OCI-LY1 (cell line): ENCODE measurements at regions not wholly inside any gene's neighbourhood (a gene's known extent, or its start where the extent isn't known, plus 50 kb on each side); places are given as distances from the start of the nearest gene placed in this dataset.

Experiments
- H2AFZ ChIP-seq: fragments of 200-600 bp; sonication (generic), shearing (Covaris generic); 2 replicates; pipeline ENCODE4 v1.6.0; 2014; ENCODE audit warnings: antibody characterized with exemption, mild to moderate bottlenecking, low read length
- H3F3A ChIP-seq: fragments of 200-600 bp; sonication (generic), shearing (Covaris generic); 2 replicates; pipeline ENCODE4 v1.6.0; 2014; ENCODE audit warnings: mild to moderate bottlenecking, antibody characterized with exemption, low read length, moderate library complexity; ENCODE audit not compliant: insufficient read depth
- H3K27ac ChIP-seq: fragments of 200-600 bp; sonication (generic); 2 replicates; pipeline ENCODE4 v1.5.1; 2014; ENCODE audit warnings: low read length, mixed run types, mild to moderate bottlenecking, low read depth; ENCODE audit not compliant: poor library complexity, severe bottlenecking
- H3K27me3 ChIP-seq: fragments of 200-600 bp; sonication (generic); 2 replicates; pipeline ENCODE4 v1.6.0; 2014; ENCODE audit warnings: antibody characterized with exemption, mild to moderate bottlenecking, low read length, moderate library complexity; ENCODE audit not compliant: insufficient read depth
- H3K36me3 ChIP-seq: fragments of 200-600 bp; sonication (generic); 2 replicates; pipeline ENCODE4 v1.6.1; 2014; ENCODE audit warnings: mild to moderate bottlenecking, antibody characterized with exemption, low read length, moderate library complexity, mixed read lengths; ENCODE audit not compliant: insufficient read depth
- H3K4me1 ChIP-seq: fragments of 200-600 bp; sonication (generic); 2 replicates; pipeline ENCODE4 v1.5.1; 2014; ENCODE audit warnings: mild to moderate bottlenecking, low read length, moderate library complexity; ENCODE audit not compliant: insufficient read depth, severe bottlenecking
- H3K4me2 ChIP-seq: fragments of 200-600 bp; sonication (generic), shearing (Covaris generic); 2 replicates; pipeline ENCODE4 v1.6.1; 2014; ENCODE audit warnings: low read length
- H3K4me3 ChIP-seq: fragments of 200-600 bp; sonication (generic); 2 replicates; pipeline ENCODE4 v1.5.1; 2014; ENCODE audit warnings: low read length, low read depth, mild to moderate bottlenecking, mixed read lengths; ENCODE audit not compliant: poor library complexity, severe bottlenecking
- H3K79me2 ChIP-seq: fragments of 200-600 bp; shearing (Covaris generic); 2 replicates; pipeline ENCODE4 v1.6.1; 2016; ENCODE audit warnings: mixed run types, low read length, mixed read lengths; ENCODE audit not compliant: insufficient read depth
- H3K9ac ChIP-seq: fragments of 200-600 bp; sonication (generic), shearing (Covaris generic); 2 replicates; pipeline ENCODE4 v1.6.1; 2014; ENCODE audit warnings: mild to moderate bottlenecking, low read length, mixed read lengths
- H3K9me2 ChIP-seq: fragments of 200-600 bp; sonication (generic), shearing (Covaris generic); 2 replicates; pipeline ENCODE4 v1.6.1; 2014; ENCODE audit warnings: low read depth, mild to moderate bottlenecking, low read length, mixed read lengths
- H3K9me3 ChIP-seq: fragments of 200-600 bp; shearing (Covaris generic); 2 replicates; pipeline ENCODE4 v1.6.1; 2014; ENCODE audit warnings: low read length, mixed read lengths
- H4K20me1 ChIP-seq: fragments of 200-600 bp; sonication (generic), shearing (Covaris generic); 2 replicates; pipeline ENCODE4 v1.6.0; 2016; ENCODE audit warnings: mild to moderate bottlenecking, low read length; ENCODE audit not compliant: insufficient read depth
- EZH2 ChIP-seq: fragments of 200-600 bp; sonication (generic), shearing (Covaris generic); IDR thresholded peaks from 2 replicates; pipeline ENCODE4 v1.8.0; 2017; ENCODE audit warnings: borderline replicate concordance, mixed run types, mild to moderate bottlenecking, antibody characterized with exemption, low read length, moderate library complexity, mixed read lengths
- TF ChIP-seq, protein P1 (sequence below): fragments of 200-600 bp; sonication (generic), shearing (Covaris generic); IDR thresholded peaks from 2 replicates; pipeline ENCODE4 v1.5.1; 2017; ENCODE audit warnings: mild to moderate bottlenecking, antibody characterized with exemption, low read length, moderate library complexity, mixed read lengths

DNA sequence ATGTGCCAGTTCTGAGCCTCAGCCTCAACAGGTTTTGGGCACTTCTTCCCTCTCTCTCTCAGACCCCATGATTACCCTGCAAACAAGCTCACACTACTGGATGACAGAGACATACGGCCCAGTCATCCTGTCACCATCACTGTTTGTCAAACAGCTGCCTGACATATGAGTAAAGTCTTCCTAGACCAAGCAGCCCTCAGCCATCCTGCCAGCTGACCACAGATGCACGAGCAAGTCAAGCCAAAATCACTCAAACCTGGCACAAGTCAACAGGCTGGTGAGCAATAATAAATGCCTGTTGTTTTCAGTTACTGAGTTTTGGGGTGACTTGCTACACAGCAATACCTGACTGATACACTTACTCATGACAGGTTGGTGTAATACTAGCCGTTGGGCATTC lies 75.5 kb upstream of the KLF7 start:
- Histone ChIP-seq H3K9ac (no peak overlapping the region), H3K4me3 (no peak overlapping the region), H2AFZ (no peak overlapping the region), H3K79me2 (no peaks in the 10 kb centered on the region), H3K36me3 (no peaks in the 10 kb centered on the region), H3K9me3 (no peaks in the 10 kb centered on the region), H3K27me3 (no peaks in the 10 kb centered on the region), H3K4me1 (no peaks in the 10 kb centered on the region), H4K20me1 (no peaks in the 10 kb centered on the region), H3K4me2 (no peak overlapping the region), H3K27ac (no peak overlapping the region), H3F3A (no peaks in the 10 kb centered on the region), H3K9me2 (no peaks in the 10 kb centered on the region)
- TF ChIP-seq EZH2 = no peak
- TF ChIP-seq, protein P1, sequence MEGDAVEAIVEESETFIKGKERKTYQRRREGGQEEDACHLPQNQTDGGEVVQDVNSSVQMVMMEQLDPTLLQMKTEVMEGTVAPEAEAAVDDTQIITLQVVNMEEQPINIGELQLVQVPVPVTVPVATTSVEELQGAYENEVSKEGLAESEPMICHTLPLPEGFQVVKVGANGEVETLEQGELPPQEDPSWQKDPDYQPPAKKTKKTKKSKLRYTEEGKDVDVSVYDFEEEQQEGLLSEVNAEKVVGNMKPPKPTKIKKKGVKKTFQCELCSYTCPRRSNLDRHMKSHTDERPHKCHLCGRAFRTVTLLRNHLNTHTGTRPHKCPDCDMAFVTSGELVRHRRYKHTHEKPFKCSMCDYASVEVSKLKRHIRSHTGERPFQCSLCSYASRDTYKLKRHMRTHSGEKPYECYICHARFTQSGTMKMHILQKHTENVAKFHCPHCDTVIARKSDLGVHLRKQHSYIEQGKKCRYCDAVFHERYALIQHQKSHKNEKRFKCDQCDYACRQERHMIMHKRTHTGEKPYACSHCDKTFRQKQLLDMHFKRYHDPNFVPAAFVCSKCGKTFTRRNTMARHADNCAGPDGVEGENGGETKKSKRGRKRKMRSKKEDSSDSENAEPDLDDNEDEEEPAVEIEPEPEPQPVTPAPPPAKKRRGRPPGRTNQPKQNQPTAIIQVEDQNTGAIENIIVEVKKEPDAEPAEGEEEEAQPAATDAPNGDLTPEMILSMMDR = no peak

- H4K20me1 ChIP-seq = no peaks in the 10 kb centered on the region
- no peaks in the 10 kb centered on the region for H3F3A ChIP-seq
- H3K9ac ChIP-seq = no peak overlapping the region
- no peaks in the 10 kb centered on the region for H3K9me3 ChIP-seq
- H3K79me2 ChIP-seq = no peaks in the 10 kb centered on the region
- no peaks in the 10 kb centered on the region for H3K36me3 ChIP-seq
- H3K27ac ChIP-seq = no peak overlapping the region
- no peak overlapping the region for H3K4me2 ChIP-seq
- no peak overlapping the region for H2AFZ ChIP-seq
- no peaks in the 10 kb centered on the region for H3K4me1 ChIP-seq
- TF ChIP-seq EZH2 = no peak
- TF ChIP-seq, protein P1 = no peak
- H3K4me3 ChIP-seq = no peak overlapping the region
- no peaks in the 10 kb centered on the region for H3K27me3 ChIP-seq
- no peaks in the 10 kb centered on the region for H3K9me2 ChIP-seq
Observed at GRCh38 chr2:207243601-207244000, 77.9 kb upstream of the KLF7 start.

GRCh38 chr2:207244971-207245925 lies 79.5 kb upstream of the KLF7 start:
- Histone ChIP-seq H4K20me1 (no peaks in the 10 kb centered on the region), H3K9me3 (no peaks in the 10 kb centered on the region), H3K27me3 (no peaks in the 10 kb centered on the region), H3K4me1 (no peaks in the 10 kb centered on the region), H3K4me2 (no peak overlapping the region), H3K36me3 (no peaks in the 10 kb centered on the region), H3K9me2 (no peaks in the 10 kb centered on the region), H3K9ac (no peak overlapping the region), H3K27ac (no peak overlapping the region), H3K79me2 (no peaks in the 10 kb centered on the region), H3F3A (no peaks in the 10 kb centered on the region), H3K4me3 (no peak overlapping the region), H2AFZ (no peak overlapping the region)
- no peak for TF ChIP-seq EZH2
- TF ChIP-seq, protein P1 = no peak
